ENCODE measurements at regions not wholly inside any gene's neighbourhood (a gene's known extent, or its start where the extent isn't known, plus 50 kb on each side); places are given as distances from the start of the nearest gene placed in this dataset.

DNA sequence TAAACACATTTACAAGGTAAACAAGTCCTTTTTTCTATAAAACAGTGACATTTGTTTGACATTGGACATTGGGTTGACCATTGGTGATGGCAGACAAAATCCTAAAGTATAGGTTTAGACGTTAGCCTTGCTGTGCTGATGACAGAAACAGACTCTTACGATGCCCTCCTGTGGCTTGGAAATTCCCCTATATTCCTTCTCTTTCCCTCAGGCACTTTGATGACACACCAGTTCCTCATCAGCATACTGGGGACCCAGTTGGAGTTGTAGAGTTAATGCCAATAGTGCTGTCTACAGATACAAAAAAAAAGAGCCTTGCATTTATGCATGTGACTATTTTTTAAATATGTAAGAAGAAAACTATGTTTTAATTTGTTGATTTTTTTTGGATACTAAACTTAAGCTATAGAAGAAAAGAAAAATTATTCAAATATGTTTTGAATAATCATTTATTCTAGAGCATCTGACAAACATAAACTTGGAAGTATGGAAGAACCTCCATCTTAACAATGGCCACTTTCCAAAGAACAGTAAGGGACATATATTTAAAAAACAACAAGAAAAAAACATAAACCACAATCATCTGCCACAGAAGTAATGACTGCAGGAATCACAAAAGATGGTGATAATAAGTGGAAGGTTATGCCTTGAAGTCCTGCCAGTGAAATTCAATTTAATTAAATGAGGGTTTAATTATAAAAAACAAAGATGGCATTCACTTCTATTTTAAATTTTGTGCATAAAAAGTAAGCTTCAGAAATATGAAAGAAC, 75.6 kb upstream of the SNCAIP start:
- Mint-ChIP-seq H3K4me3 (no peak overlapping the region), H3K27ac (no peak overlapping the region), H3K9me3 (peaks cover 28% of the 10 kb centered on the region), H3K27me3 (ENCODE audit: low read depth) (no peaks in the 10 kb centered on the region), H3K36me3 (peaks cover 10% of the 10 kb centered on the region), H3K4me1 (no peaks in the 10 kb centered on the region)
- ATAC-seq (no peak), DNase-seq (ENCODE audit: low spot score) (no peak)
- ChIA-PET POLR2A (no interaction called here), CTCF (no interaction called here)
- TF ChIP-seq, protein P1, sequence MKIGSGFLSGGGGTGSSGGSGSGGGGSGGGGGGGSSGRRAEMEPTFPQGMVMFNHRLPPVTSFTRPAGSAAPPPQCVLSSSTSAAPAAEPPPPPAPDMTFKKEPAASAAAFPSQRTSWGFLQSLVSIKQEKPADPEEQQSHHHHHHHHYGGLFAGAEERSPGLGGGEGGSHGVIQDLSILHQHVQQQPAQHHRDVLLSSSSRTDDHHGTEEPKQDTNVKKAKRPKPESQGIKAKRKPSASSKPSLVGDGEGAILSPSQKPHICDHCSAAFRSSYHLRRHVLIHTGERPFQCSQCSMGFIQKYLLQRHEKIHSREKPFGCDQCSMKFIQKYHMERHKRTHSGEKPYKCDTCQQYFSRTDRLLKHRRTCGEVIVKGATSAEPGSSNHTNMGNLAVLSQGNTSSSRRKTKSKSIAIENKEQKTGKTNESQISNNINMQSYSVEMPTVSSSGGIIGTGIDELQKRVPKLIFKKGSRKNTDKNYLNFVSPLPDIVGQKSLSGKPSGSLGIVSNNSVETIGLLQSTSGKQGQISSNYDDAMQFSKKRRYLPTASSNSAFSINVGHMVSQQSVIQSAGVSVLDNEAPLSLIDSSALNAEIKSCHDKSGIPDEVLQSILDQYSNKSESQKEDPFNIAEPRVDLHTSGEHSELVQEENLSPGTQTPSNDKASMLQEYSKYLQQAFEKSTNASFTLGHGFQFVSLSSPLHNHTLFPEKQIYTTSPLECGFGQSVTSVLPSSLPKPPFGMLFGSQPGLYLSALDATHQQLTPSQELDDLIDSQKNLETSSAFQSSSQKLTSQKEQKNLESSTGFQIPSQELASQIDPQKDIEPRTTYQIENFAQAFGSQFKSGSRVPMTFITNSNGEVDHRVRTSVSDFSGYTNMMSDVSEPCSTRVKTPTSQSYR (CRISPR knock-in tag; IDR thresholded peaks at IDR 0.05), result no peak
- TF ChIP-seq ZNF138 (CRISPR knock-in tag; conservative IDR thresholded peaks at IDR 0.05) (no peak), OVOL2 (CRISPR knock-in tag; IDR thresholded peaks at IDR 0.05; ENCODE audit: borderline replicate concordance) (no peak), TEAD1 (CRISPR knock-in tag; IDR thresholded peaks at IDR 0.05) (no peak), ZNF317 (CRISPR knock-in tag; IDR thresholded peaks at IDR 0.05; ENCODE audit: borderline replicate concordance, low read depth) (no peak)
- TF ChIP-seq, protein P2, sequence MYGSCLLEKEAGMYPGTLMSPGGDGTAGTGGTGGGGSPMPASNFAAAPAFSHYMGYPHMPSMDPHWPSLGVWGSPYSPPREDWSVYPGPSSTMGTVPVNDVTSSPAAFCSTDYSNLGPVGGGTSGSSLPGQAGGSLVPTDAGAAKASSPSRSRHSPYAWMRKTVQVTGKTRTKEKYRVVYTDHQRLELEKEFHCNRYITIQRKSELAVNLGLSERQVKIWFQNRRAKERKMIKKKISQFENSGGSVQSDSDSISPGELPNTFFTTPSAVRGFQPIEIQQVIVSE (CRISPR knock-in tag; IDR thresholded peaks at IDR 0.05; ENCODE audit: borderline replicate concordance), result no peak

DNA sequence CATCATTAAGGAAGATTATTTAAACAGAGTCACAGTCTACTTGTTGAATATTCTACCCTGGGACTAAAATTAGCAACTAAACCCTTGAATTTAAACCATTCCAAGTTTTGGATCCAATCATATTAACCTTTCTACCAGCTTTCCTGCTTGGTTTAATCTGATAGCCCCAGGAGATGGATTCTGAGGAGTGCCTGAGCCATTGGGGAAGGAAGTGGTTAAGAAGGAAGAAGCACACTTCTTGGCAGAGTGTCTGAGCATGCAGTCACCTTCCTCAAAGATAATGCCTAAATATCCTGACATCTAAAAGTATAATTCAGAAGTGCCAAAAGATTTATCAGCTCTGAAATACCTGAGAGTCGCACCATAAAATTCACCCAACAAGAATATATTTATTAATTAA, 74.1 kb upstream of the SNCAIP start:
- H3K9me3 Mint-ChIP-seq, result peaks cover 28% of the 10 kb centered on the region
- no peak overlapping the region for H3K4me3 Mint-ChIP-seq
- H3K4me1 Mint-ChIP-seq, result no peaks in the 10 kb centered on the region
- ChIA-PET POLR2A (no interaction called here), CTCF (no interaction called here)
- no peaks in the 10 kb centered on the region for H3K27me3 Mint-ChIP-seq (ENCODE audit: low read depth)
- no peak for ATAC-seq
- H3K27ac Mint-ChIP-seq, result no peak overlapping the region
- H3K36me3 Mint-ChIP-seq, result peaks cover 10% of the 10 kb centered on the region
- DNase-seq (ENCODE audit: low spot score), result no peak
- TF ChIP-seq GTF2I (CRISPR knock-in tag; conservative IDR thresholded peaks at IDR 0.05) (no peak), NFYB (CRISPR knock-in tag; conservative IDR thresholded peaks at IDR 0.05; ENCODE audit: low read depth) (no peak), ETV6 (CRISPR knock-in tag; IDR thresholded peaks at IDR 0.05) (no peak), ZNF232 (CRISPR knock-in tag; IDR thresholded peaks at IDR 0.05) (no peak), HMGA2 (CRISPR knock-in tag; IDR thresholded peaks at IDR 0.05) (no peak), ZBTB21 (CRISPR knock-in tag; IDR thresholded peaks at IDR 0.05; ENCODE audit: borderline replicate concordance) (no peak)
- TF ChIP-seq, protein P3, sequence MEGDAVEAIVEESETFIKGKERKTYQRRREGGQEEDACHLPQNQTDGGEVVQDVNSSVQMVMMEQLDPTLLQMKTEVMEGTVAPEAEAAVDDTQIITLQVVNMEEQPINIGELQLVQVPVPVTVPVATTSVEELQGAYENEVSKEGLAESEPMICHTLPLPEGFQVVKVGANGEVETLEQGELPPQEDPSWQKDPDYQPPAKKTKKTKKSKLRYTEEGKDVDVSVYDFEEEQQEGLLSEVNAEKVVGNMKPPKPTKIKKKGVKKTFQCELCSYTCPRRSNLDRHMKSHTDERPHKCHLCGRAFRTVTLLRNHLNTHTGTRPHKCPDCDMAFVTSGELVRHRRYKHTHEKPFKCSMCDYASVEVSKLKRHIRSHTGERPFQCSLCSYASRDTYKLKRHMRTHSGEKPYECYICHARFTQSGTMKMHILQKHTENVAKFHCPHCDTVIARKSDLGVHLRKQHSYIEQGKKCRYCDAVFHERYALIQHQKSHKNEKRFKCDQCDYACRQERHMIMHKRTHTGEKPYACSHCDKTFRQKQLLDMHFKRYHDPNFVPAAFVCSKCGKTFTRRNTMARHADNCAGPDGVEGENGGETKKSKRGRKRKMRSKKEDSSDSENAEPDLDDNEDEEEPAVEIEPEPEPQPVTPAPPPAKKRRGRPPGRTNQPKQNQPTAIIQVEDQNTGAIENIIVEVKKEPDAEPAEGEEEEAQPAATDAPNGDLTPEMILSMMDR (IDR thresholded peaks at IDR 0.05), result no peak
- TF ChIP-seq, protein P4, sequence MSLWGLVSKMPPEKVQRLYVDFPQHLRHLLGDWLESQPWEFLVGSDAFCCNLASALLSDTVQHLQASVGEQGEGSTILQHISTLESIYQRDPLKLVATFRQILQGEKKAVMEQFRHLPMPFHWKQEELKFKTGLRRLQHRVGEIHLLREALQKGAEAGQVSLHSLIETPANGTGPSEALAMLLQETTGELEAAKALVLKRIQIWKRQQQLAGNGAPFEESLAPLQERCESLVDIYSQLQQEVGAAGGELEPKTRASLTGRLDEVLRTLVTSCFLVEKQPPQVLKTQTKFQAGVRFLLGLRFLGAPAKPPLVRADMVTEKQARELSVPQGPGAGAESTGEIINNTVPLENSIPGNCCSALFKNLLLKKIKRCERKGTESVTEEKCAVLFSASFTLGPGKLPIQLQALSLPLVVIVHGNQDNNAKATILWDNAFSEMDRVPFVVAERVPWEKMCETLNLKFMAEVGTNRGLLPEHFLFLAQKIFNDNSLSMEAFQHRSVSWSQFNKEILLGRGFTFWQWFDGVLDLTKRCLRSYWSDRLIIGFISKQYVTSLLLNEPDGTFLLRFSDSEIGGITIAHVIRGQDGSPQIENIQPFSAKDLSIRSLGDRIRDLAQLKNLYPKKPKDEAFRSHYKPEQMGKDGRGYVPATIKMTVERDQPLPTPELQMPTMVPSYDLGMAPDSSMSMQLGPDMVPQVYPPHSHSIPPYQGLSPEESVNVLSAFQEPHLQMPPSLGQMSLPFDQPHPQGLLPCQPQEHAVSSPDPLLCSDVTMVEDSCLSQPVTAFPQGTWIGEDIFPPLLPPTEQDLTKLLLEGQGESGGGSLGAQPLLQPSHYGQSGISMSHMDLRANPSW (CRISPR knock-in tag; conservative IDR thresholded peaks at IDR 0.05; ENCODE audit: low read depth), result no peak
- TF ChIP-seq, protein P5, sequence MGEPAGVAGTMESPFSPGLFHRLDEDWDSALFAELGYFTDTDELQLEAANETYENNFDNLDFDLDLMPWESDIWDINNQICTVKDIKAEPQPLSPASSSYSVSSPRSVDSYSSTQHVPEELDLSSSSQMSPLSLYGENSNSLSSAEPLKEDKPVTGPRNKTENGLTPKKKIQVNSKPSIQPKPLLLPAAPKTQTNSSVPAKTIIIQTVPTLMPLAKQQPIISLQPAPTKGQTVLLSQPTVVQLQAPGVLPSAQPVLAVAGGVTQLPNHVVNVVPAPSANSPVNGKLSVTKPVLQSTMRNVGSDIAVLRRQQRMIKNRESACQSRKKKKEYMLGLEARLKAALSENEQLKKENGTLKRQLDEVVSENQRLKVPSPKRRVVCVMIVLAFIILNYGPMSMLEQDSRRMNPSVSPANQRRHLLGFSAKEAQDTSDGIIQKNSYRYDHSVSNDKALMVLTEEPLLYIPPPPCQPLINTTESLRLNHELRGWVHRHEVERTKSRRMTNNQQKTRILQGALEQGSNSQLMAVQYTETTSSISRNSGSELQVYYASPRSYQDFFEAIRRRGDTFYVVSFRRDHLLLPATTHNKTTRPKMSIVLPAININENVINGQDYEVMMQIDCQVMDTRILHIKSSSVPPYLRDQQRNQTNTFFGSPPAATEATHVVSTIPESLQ (CRISPR knock-in tag; IDR thresholded peaks at IDR 0.05), result no peak
- TF ChIP-seq, protein P6, sequence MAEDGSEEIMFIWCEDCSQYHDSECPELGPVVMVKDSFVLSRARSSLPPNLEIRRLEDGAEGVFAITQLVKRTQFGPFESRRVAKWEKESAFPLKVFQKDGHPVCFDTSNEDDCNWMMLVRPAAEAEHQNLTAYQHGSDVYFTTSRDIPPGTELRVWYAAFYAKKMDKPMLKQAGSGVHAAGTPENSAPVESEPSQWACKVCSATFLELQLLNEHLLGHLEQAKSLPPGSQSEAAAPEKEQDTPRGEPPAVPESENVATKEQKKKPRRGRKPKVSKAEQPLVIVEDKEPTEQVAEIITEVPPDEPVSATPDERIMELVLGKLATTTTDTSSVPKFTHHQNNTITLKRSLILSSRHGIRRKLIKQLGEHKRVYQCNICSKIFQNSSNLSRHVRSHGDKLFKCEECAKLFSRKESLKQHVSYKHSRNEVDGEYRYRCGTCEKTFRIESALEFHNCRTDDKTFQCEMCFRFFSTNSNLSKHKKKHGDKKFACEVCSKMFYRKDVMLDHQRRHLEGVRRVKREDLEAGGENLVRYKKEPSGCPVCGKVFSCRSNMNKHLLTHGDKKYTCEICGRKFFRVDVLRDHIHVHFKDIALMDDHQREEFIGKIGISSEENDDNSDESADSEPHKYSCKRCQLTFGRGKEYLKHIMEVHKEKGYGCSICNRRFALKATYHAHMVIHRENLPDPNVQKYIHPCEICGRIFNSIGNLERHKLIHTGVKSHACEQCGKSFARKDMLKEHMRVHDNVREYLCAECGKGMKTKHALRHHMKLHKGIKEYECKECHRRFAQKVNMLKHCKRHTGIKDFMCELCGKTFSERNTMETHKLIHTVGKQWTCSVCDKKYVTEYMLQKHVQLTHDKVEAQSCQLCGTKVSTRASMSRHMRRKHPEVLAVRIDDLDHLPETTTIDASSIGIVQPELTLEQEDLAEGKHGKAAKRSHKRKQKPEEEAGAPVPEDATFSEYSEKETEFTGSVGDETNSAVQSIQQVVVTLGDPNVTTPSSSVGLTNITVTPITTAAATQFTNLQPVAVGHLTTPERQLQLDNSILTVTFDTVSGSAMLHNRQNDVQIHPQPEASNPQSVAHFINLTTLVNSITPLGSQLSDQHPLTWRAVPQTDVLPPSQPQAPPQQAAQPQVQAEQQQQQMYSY (CRISPR knock-in tag; IDR thresholded peaks at IDR 0.05), result no peak
- TF ChIP-seq, protein P7, sequence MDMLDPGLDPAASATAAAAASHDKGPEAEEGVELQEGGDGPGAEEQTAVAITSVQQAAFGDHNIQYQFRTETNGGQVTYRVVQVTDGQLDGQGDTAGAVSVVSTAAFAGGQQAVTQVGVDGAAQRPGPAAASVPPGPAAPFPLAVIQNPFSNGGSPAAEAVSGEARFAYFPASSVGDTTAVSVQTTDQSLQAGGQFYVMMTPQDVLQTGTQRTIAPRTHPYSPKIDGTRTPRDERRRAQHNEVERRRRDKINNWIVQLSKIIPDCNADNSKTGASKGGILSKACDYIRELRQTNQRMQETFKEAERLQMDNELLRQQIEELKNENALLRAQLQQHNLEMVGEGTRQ (CRISPR knock-in tag; IDR thresholded peaks at IDR 0.05), result no peak
- TF ChIP-seq, protein P8, sequence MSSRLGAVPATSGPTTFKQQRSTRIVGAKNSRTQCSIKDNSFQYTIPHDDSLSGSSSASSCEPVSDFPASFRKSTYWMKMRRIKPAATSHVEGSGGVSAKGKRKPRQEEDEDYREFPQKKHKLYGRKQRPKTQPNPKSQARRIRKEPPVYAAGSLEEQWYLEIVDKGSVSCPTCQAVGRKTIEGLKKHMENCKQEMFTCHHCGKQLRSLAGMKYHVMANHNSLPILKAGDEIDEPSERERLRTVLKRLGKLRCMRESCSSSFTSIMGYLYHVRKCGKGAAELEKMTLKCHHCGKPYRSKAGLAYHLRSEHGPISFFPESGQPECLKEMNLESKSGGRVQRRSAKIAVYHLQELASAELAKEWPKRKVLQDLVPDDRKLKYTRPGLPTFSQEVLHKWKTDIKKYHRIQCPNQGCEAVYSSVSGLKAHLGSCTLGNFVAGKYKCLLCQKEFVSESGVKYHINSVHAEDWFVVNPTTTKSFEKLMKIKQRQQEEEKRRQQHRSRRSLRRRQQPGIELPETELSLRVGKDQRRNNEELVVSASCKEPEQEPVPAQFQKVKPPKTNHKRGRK (CRISPR knock-in tag; IDR thresholded peaks at IDR 0.05; ENCODE audit: borderline replicate concordance), result no peak
